Small intestine (tissue), 7 donors: ENCODE measurements at regions not wholly inside any gene's neighbourhood (a gene's known extent, or its start where the extent isn't known, plus 50 kb on each side); places are given as distances from the start of the nearest gene placed in this dataset.

Experiments used
- DNase-seq, 2 donors: peaks; one replicate each; pipeline versions ENCODE4 v3.0.0 to v3.0.0-alpha.2; 2013
- FAIRE-seq: peaks from 2 replicates; lab custom pipeline; 2012; peaks lifted over from hg19 to GRCh38; lab: Jason Lieb, UNC
- H3K27ac ChIP-seq, 3 donors: one replicate each; pipeline ENCODE4 v1.5.1; 2013; ENCODE audit warnings: low read length in 2 of 3, mild to moderate bottlenecking in 2 of 3, control low read depth in 1 of 3, inconsistent platforms in 1 of 3, low read depth in 1 of 3, moderate library complexity in 1 of 3
- H3K27me3 ChIP-seq, 3 donors: one replicate each; pipeline ENCODE4 v1.6.1; 2013; ENCODE audit warnings: low read length in 3 of 3, inconsistent platforms in 1 of 3; ENCODE audit not compliant: control insufficient read depth in 3 of 3, insufficient read depth in 3 of 3
- H3K36me3 ChIP-seq, 3 donors: one replicate each; pipeline ENCODE4 v1.6.1; 2013; ENCODE audit warnings: low read length in 3 of 3, inconsistent platforms in 1 of 3, low read depth in 1 of 3, mild to moderate bottlenecking in 1 of 3, moderate library complexity in 1 of 3; ENCODE audit not compliant: control insufficient read depth in 3 of 3, insufficient read depth in 2 of 3
- H3K4me1 ChIP-seq, 3 donors: one replicate each; pipeline ENCODE4 v1.6.1; 2013; ENCODE audit warnings: low read length in 2 of 3, inconsistent platforms in 1 of 3, low read depth in 1 of 3, mild to moderate bottlenecking in 1 of 3, moderate library complexity in 1 of 3; ENCODE audit not compliant: control insufficient read depth in 3 of 3, insufficient read depth in 2 of 3
- H3K4me3 ChIP-seq, 3 donors: one replicate each; pipeline ENCODE4 v1.5.1; 2013; ENCODE audit warnings: low read length in 3 of 3, control low read depth in 1 of 3, inconsistent platforms in 1 of 3, low read depth in 1 of 3, mild to moderate bottlenecking in 1 of 3, moderate library complexity in 1 of 3
- H3K9me3 ChIP-seq, 2 donors: one replicate each; pipeline ENCODE4 v1.6.1; 2013; ENCODE audit warnings: low read depth in 1 of 2, low read length in 1 of 2; ENCODE audit not compliant: control insufficient read depth in 2 of 2, insufficient read depth in 1 of 2
- WGBS, 3 donors: extraction: QIAGEN DNeasy Blood & Tissue Kit; methylation state at CpG; one replicate each; pipeline ENCODE4 v1.1.7; 2013; 5-methylcytosine and 5-hydroxymethylcytosine counted together
- donor health status: healthy with polysubstance abuse.
- donor health status: control.
- donor health status: control.
- donor health status: Bipolar disorder and iron deficiency.
- donor health status: healthy.

DNA sequence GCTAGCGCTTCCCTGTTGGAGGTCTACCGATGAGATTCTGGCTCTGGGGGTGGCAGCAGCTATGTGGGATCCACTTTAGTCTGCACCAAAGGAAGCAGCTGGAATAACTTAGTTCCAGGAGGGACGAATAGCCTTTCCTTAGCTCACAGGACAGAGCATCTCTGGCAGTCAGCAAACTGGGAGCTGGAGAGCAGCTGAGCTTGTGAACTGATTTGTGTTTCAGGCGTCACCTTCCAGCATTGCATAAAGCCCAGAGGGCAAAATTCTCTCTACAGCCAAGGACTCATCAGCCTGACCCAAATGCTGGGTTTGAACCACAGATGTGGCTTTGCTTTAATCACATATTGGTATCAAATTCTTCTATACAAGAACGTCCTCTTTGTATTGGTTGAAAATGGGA, 81.9 kb upstream of the PELI2 start:
- H3K9me3 ChIP-seq = peaks cover 0 to 3% of the 10 kb centered on the region in 2 donors
- H3K4me1 ChIP-seq = no peaks in the 10 kb centered on the region
- FAIRE-seq = no peak
- DNase-seq = no peak
- no peak overlapping the region for H3K4me3 ChIP-seq
- WGBS, 3 donors = 84 to 90% (median 88%) methylated on average over 5 of the region's 5 CpGs
- H3K27me3 ChIP-seq = peaks cover 0 to 1% (median 0%) of the 10 kb centered on the region in 3 donors
- no peak overlapping the region for H3K27ac ChIP-seq
- H3K36me3 ChIP-seq = no peaks in the 10 kb centered on the region

DNA sequence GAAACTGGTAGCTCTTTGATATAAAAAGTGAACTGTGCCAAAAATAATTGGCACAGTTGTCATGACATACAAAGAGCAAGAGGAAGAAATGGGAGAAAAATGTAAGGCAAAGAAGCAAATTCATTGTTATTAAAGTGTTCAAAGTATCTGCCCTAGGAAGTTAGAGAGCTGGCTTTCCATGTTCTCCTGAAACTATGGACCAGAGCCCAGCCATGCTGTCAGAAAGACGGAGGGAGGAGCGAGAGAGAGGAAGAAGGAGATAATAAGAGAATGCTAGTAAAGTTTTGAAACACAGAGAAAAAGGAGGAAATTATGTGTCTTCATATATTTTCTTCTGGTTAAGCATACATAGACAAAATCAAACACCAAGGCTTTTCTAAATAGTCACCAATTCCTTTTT, 78.1 kb upstream of the PELI2 start:
- Histone ChIP-seq H3K27ac (no peak overlapping the region), H3K4me1 (no peaks in the 10 kb centered on the region), H3K36me3 (no peaks in the 10 kb centered on the region), H3K9me3 (peaks cover 0 to 3% of the 10 kb centered on the region in 2 donors), H3K27me3 (peaks cover 0 to 1% (median 0%) of the 10 kb centered on the region in 3 donors), H3K4me3 (no peak overlapping the region)
- FAIRE-seq (no peak), DNase-seq (no peak)
- WGBS, 3 donors = 75 to 89% (median 79%) methylated on average over 2 of the region's 2 CpGs

DNA sequence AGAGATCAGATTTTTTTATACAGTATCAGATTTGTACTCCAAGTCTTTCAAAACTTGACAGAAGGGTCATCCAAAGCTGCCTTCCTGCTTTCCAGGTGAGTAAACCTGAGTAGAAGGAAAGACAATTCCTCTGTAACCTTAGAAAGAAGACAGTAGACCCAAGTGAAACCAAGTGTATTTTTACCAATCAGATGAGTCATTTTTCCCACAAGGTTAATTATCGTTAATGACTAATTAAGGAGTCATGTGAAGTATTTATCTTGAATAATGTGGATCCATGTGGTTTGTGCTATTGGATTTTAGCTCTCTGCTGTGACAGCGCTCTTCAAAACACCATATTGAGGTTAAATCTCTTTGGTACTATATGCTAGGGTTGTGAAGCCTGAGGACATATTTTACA, 74.0 kb upstream of the PELI2 start:
- no peak for FAIRE-seq
- Histone ChIP-seq H3K4me3 (no peak overlapping the region), H3K4me1 (peaks cover 0 to 21% (median 3%) of the 10 kb centered on the region in 3 donors), H3K27ac (no peak overlapping the region), H3K9me3 (no peaks in the 10 kb centered on the region), H3K27me3 (peaks cover 0 to 1% (median 0%) of the 10 kb centered on the region in 3 donors), H3K36me3 (no peaks in the 10 kb centered on the region)
- WGBS, 3 donors = 69 to 92% (median 79%) methylated on average over 2 of the region's 2 CpGs
- peak in 1 of 2 donors; percentile 56 for DNase-seq

DNA sequence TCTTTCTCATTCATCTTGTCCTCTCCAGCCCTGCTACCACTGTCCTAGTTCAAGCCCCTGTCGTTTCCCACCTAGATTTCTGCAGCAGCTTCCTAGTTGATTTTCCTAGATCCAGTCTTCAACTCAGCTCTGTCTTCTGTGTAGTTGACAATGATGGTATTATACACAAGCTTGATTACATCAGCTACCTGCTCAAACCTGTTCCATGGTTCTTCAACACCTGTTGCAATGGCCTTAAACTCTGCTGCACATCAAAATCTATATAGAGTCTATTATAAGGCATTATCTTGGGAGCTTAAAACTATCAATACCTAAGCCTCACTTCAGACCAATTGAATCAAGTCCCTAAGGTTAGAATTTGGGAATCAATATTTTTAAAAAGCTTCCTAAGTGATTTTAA, 71.7 kb upstream of the PELI2 start:
- Histone ChIP-seq H3K9me3 (no peaks in the 10 kb centered on the region), H3K36me3 (no peaks in the 10 kb centered on the region), H3K27ac (peak overlapping the region in 1 of 3 donors; percentile 38), H3K4me1 (peaks cover 0 to 24% (median 3%) of the 10 kb centered on the region in 3 donors), H3K27me3 (no peaks in the 10 kb centered on the region), H3K4me3 (no peak overlapping the region)
- WGBS, 3 donors = 82 to 97% (median 90%) methylated on average over 1 of the region's 1 CpG
- DNase-seq (peak in 1 of 2 donors; percentile 8), FAIRE-seq (no peak)

- 33 to 66% (median 37%) methylated on average over 1 of the region's 1 CpG for WGBS, 3 donors
- H3K4me3 ChIP-seq = no peak overlapping the region
- no peak for FAIRE-seq
- peaks cover 0 to 24% (median 3%) of the 10 kb centered on the region in 3 donors for H3K4me1 ChIP-seq
- no peaks in the 10 kb centered on the region for H3K36me3 ChIP-seq
- H3K27me3 ChIP-seq = no peaks in the 10 kb centered on the region
- H3K27ac ChIP-seq = peak overlapping the region in 1 of 3 donors; percentile 38
- peak; percentile 71 to 88 for DNase-seq
- no peaks in the 10 kb centered on the region for H3K9me3 ChIP-seq
Measured at GRCh38 chr14:56046996-56047395, 71.2 kb upstream of the PELI2 start.

DNA sequence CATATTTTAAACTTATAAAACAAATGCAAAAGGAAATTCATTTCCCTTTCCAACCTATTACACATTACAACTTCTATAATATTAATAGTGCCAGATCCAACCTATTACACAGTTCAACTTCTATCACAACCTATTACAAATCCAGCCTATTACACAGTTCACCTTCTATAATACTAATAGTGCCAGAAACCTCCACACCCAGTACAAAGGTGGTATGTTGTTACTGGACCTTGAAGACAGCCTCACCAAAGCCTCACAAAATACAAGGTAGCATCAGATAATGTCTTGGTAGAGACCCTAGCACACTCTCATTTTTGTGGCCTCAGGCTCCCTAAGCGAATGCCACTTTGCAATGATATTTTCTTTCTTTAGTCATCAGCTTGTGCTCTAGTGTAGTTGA, 68.7 kb upstream of the PELI2 start:
- H3K4me1 ChIP-seq = peaks cover 0 to 24% (median 3%) of the 10 kb centered on the region in 3 donors
- FAIRE-seq (peak; percentile 19), DNase-seq (peak; percentile 58 to 85)
- no peak overlapping the region for H3K4me3 ChIP-seq
- peak overlapping the region in 1 of 3 donors; percentile 24 for H3K27ac ChIP-seq
- H3K9me3 ChIP-seq = no peaks in the 10 kb centered on the region
- H3K36me3 ChIP-seq = no peaks in the 10 kb centered on the region
- 95 to 97% (median 95%) methylated on average over 1 of the region's 1 CpG for WGBS, 3 donors
- H3K27me3 ChIP-seq = no peaks in the 10 kb centered on the region

- Histone ChIP-seq H3K4me3 (no peak overlapping the region), H3K4me1 (peaks cover 0 to 13% (median 0%) of the 10 kb centered on the region in 3 donors), H3K9me3 (no peaks in the 10 kb centered on the region), H3K27ac (no peak overlapping the region), H3K36me3 (no peaks in the 10 kb centered on the region), H3K27me3 (no peaks in the 10 kb centered on the region)
- WGBS, 3 donors = 79 to 82% (median 80%) methylated on average over 4 of the region's 4 CpGs
- FAIRE-seq (no peak), DNase-seq (no peak)
Measured at GRCh38 chr14:56055511-56055910, 62.7 kb upstream of the PELI2 start.

- Histone ChIP-seq H3K4me1 (peaks cover 0 to 13% (median 0%) of the 10 kb centered on the region in 3 donors), H3K4me3 (no peak overlapping the region), H3K27ac (no peak overlapping the region), H3K36me3 (no peaks in the 10 kb centered on the region), H3K9me3 (no peaks in the 10 kb centered on the region), H3K27me3 (no peaks in the 10 kb centered on the region)
- DNase-seq (no peak), FAIRE-seq (no peak)
- WGBS, 3 donors = 65 to 79% (median 70%) methylated on average over 2 of the region's 2 CpGs
Measured at GRCh38 chr14:56056031-56056430, 62.2 kb upstream of the PELI2 start.
